GM12872 (cell line): ENCODE measurements at regions not wholly inside any gene's neighbourhood (a gene's known extent, or its start where the extent isn't known, plus 50 kb on each side); places are given as distances from the start of the nearest gene placed in this dataset.

Source experiments
- CTCF ChIP-seq: IDR thresholded peaks from 3 replicates; pipeline ENCODE4 v1.5.1; 2011; ENCODE audit warnings: low read depth, mild to moderate bottlenecking, low read length, moderate library complexity; ENCODE audit not compliant: insufficient read depth

- TF ChIP-seq CTCF, result no peak
These were observed 169.6 kb upstream of the FRMD6 start for GRCh38 chr14:51482102-51482501.

- TF ChIP-seq CTCF, result no peak
These were observed 167.2 kb upstream of the FRMD6 start for GRCh38 chr14:51484485-51484884.

GRCh38 chr14:51485733-51486132, 166.0 kb upstream of the FRMD6 start:
- no peak for TF ChIP-seq CTCF

- TF ChIP-seq CTCF, result no peak
These were observed 163.9 kb upstream of the FRMD6 start for GRCh38 chr14:51487848-51488247.

GRCh38 chr14:51488569-51489220, 163.0 kb upstream of the FRMD6 start:
- no peak for TF ChIP-seq CTCF

GRCh38 chr14:51490205-51490604, 161.5 kb upstream of the FRMD6 start:
- no peak for TF ChIP-seq CTCF

- no peak for TF ChIP-seq CTCF
These were observed 160.6 kb upstream of the FRMD6 start for GRCh38 chr14:51491036-51491545.
